NCI-H82 (cell line): ENCODE measurements at regions not wholly inside any gene's neighbourhood (a gene's known extent, or its start where the extent isn't known, plus 50 kb on each side); places are given as distances from the start of the nearest gene placed in this dataset.
"Not testable (repeated sequence)": the region's sequence is repeated elsewhere in the genome, so short reads cannot be mapped to it uniquely, and the experiment has no call there.

ENCODE experiments used
- DNase-seq: peaks from one replicate; lab custom pipeline; 2025; lab: John Stamatoyannopoulos, UW

DNA sequence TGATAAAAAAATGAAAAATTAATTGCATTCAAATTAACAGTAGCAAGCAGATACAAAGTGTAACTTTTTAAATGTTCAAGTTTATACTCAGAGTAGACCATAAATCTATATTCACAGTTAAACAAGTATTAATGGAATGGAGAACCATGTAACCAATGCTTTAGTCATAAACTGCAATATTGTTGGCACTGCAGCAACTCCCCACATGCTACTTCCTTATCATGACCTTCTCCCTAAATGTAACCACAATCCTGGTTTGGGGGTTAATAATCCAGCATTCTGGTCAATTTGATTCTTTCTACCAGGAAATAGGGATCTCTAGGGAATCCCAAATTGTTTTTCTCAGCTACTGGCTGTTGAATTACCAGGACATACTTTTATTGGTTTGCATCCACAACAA lies 223.9 kb upstream of the DCAF8L1 start:
- DNase-seq, result no peak

- no peak for DNase-seq
These were observed 207.8 kb upstream of the DCAF8L1 start for GRCh38 chrX:28189011-28189410.

- DNase-seq, result no peak
These were observed 207.3 kb upstream of the DCAF8L1 start for GRCh38 chrX:28188526-28188925.

DNA sequence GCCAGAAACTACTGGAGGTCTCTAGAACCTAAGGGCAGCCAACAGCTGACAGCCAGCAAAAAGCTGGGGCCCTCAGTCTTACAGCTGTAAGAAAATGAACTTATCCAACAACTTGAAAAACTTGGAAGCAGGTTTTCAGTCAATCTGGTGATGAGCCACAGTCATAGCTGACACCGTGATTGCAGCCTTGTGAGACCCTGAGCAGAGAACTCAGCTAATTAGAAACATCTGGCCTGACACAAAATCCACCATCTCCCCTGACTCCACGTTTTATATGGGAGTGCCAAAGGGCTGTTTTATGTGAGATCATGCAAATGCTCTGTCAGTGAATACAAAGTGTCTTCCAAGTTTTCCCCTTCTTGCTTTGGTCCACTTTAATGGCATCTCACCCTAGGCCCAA lies 198.8 kb upstream of the DCAF8L1 start:
- DNase-seq, result no peak

DNA sequence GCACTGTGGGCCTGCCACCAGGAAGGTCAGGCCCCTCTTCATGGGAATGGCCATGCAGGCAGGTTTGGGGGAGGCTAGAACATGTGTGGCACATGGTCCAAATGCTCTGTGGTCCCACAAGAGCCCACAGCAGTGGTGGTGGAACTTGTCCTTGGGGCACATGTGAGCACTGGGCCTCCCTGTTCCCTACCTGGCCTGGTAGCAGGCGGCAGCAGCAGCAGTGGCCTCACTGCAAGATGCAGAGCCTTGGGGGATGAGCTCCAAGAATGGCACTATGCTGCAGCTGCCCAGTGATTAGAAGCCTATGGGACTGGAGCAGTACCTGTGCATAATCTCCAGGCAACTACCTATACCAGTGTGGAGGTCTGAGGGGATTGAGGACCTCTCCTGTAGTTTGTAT lies 197.0 kb upstream of the DCAF8L1 start:
- no peak for DNase-seq

GRCh38 chrX:28177202-28177601 lies 196.0 kb upstream of the DCAF8L1 start:
- DNase-seq, result peak; percentile 50

GRCh38 chrX:28170713-28171112 lies 189.5 kb upstream of the DCAF8L1 start:
- no peak for DNase-seq

DNA sequence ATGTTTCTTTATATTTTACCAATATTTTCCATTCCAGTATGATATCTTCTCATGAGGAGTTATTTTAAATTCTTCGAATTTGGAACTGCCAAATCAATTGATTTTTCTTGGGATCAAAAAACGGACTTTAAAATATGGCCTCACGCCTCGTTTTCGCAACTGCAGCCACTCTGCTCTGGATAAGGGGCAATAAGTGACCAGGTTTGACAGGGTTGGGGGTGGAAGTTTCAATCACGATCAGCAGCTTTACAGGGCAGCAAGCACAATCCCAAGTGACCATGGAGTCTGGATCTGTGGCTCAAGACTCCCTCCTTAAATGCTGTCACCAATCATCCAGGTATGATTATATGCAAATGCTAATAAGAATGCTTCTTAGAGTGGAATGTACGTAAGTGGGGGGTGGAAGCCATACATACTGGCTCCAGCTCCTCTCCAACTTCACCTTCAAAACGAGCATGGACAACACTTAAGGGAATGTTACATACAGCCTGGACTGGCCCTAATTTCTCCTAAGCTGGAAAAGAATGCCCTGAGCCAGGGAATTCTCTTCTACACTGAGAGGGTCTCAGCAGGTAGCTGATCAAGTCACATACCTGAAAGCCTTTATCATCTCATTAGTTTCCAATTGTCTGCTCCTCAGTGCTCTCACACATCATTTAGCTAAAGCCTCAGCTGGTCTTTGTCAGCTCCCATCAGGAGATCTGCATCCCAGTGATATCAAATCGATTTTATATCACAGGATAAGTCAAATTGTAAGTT lies 176.9 kb upstream of the DCAF8L1 start:
- no peak for DNase-seq

GRCh38 chrX:28152263-28152662 lies 171.0 kb upstream of the DCAF8L1 start:
- DNase-seq, result not testable (repeated sequence)

GRCh38 chrX:28135378-28136047 lies 154.3 kb upstream of the DCAF8L1 start:
- DNase-seq, result no peak

- DNase-seq, result no peak
These were observed 152.5 kb upstream of the DCAF8L1 start for GRCh38 chrX:28133763-28134162.

DNA sequence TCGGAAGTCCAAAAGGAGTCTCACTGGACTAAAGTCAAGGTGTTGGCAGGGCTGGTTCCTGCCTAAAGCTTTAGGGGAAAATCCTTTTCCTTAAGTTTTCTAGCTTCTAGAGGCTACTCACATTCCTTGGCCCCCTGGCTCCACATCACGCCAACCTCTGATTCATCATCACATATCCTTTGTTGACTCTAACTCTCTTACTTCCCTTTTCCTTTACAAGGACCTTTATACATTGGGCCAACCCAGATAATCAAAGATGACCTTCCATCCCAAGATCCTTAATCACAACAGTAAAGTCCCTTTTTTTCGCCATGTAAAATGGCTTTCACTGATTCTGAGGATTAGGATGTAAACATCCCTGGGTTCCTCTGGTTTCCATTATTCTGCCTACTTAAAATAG lies 146.4 kb upstream of the DCAF8L1 start:
- no peak for DNase-seq

- no peak for DNase-seq
These were observed 145.6 kb upstream of the DCAF8L1 start for GRCh38 chrX:28126886-28127285.

- DNase-seq, result no peak
These were observed 143.2 kb upstream of the DCAF8L1 start for GRCh38 chrX:28124416-28124815.

DNA sequence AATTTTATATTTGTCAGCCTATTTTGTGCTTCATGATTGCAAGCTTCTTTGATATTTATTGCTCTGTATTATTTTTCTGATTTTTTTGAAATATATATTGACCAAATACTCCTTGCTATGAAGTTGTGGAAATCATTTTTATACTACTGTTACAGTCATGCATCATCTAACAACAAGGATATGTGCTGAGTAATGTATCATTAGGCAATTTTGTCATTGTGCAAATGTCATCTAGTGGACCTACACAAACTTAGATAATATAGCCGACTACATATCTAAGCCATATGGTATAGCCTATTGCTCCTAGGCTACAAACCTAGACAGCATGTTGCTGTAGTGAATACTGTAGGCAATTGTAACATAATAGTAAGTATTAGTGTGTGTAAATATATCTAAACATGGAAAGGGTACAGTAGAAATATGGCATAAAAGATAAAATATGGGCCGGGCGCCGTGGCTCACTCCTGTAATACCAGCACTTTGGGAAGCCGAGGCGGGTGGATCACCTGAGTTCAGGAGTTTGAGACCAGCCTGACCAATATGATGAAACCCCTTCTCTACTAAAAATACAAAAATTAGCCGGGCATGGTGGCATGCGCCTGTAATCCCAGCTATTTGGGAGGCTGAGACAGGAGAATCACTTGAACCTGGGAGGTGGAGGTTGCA lies 139.5 kb upstream of the DCAF8L1 start:
- not testable (repeated sequence) for DNase-seq

GRCh38 chrX:28120072-28120471 lies 138.8 kb upstream of the DCAF8L1 start:
- DNase-seq, result no peak

DNA sequence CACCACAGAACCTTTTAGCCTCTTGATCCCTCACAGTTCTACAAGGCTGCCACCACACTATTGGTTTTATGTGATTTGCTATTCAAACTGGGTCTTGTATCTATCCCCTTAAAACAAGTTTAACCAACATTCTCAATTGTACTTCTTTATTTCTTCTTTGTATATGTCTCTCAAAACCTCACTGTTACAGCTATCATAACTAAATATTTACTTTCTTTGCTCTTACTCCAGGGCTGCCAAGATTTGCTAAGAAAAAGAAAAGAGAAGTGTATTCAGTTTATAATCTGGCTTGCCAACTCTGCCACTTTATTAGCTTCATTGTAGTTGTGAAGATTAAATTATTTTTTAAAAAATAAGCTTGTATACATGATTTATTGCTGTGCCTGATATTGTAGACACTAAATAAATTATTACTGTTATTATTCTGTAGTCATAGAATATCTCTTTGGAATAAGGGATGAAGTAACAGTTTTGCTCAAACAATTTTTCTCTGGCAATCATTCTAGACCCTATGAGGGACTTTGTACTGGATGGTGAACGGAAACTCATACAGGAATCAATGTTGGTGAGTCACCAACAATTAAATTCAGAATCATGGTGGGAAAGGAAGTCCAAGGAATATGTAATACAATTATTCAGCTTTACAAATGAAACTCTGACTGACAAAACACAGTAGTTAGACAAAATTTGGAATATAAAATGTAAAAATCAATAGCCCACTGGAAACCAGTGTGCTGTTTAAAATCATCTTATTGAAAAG lies 127.1 kb upstream of the DCAF8L1 start:
- no peak for DNase-seq

- no peak for DNase-seq
These were observed 117.9 kb upstream of the DCAF8L1 start for GRCh38 chrX:28099166-28099565.

DNA sequence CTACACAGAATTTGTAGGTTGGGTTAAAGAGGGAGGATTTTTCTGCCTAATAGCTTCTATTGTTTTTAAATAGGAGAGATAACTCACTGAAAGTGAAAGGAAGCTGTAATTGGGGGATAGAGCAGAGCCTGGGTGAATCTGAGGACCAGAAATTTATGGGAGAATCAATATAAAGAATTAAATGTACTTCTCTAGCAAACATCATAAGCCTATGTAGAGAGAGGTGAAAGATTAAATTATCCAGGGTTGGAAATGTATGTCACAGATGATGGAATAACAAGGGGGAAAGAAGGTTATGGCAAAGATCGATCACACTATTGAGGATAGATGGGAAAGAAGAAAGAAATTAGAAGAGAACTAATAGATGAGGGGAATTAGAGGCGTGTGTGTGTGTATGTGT lies 104.4 kb upstream of the DCAF8L1 start:
- no peak for DNase-seq

DNA sequence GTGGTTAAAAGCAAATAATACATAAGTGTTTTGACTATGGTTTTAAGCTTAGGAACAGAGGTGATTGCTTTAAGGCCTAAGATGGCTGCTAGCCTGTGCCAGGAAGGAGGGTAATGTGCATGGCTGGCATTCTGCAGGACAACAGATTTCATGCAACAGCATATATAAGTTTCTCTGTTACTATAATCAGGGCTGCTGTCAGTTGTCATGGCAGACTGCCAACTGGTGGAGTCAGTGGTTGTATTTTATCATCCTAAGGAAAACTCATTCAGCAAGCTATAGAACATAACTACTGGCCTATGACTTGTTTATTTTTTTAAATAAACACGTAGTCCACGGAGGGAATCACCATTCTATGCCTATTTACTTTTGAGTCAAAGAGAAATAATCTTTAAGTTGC lies 77.7 kb upstream of the DCAF8L1 start:
- no peak for DNase-seq

DNA sequence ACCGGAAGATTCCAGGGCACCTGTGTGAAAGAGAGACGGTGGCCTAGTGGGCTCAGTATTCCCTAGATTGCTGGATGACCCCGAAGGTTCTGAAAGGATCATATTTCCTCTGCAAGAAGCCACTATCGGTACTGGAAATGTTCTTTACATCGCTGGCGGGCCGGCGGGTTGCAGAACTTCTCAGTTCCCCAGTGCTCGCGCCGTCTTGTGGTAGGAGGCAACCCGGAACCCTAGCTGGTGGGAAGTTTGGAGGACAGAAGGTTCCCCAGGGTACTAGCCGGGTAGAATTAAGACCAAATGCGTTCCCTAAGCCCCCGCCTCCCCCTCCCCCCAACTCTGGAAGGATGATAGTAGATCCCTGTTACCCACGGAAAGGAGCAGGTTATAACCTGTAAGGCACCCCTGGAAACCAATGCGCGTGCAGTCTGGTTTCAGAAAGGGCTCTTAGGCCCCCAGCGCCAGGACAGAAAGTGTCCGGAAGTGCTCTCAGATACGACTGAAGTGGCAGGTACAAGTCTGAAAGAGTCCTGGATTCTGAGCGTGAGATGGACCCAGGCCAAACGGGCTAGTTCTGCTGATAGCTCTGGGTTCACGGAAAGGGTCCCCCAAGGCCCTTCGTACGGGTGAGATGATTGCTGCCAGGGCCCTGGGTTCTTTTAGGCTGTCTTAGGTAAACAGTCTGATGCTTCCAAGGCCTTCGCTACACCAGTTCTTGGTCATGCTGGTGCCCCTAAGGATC lies 61.7 kb upstream of the DCAF8L1 start:
- DNase-seq, result no peak

DNA sequence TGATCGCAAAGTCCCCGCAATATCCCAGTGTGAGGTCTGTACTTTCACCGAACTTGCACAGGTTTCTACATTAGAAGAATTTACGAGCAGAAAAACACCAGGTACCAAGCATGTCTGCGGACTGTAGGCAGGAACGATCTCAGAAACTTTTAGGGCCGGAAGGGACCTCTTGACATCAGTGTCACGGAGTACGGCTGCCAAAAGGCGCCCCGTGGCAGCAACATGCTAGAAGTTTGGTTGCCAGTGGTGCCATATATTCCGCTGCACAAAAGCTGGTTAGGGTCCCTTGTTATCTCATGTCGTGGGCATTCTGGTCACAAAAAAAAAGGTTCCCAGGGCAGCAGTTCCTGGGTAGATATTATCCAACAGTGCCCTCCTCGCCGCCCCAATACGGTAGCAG lies 61.0 kb upstream of the DCAF8L1 start:
- DNase-seq, result no peak
